ENCODE measurements at regions not wholly inside any gene's neighbourhood (a gene's known extent, or its start where the extent isn't known, plus 50 kb on each side); places are given as distances from the start of the nearest gene placed in this dataset.

DNA sequence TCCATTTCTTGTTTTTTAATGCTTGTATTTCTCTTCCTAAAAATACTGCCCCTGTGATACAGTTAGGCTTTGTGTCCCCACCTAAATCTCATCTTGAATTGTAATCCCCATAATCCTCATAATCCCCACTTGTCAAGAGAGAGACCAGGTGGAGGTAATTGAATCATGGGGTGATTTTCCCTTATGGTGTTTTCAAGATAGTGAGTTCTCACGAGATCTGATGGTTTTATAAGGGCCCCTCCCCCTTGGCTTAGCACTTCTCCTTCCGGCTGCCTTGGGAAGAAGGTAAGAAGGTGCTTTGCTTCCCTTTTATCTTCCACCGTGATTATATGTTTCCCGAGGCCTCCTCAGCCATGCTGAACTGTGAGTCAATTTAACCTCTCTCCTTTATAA lies 227.4 kb downstream of the MAN2A1 start:
- no peak for DNase-seq

DNA sequence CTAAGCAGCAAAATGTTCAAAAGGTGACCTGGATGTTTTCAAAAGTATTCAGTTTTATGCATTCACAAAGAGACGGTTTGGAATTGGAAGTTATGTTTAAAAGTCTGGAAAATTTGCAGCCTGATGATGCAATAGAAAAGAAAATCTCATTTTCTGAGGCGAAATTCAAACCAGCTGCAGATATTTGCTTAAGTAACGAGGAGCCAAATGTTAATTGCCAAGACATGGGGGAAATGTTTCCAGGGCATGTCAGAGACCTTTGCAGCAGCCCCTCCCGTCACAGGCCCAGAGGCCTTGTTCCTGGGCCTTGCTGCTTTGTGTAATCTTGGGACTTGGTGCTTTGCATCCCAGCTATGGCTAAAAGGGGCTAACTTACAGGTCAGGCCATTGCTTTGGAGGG lies 228.2 kb downstream of the MAN2A1 start:
- DNase-seq = no peak

DNA sequence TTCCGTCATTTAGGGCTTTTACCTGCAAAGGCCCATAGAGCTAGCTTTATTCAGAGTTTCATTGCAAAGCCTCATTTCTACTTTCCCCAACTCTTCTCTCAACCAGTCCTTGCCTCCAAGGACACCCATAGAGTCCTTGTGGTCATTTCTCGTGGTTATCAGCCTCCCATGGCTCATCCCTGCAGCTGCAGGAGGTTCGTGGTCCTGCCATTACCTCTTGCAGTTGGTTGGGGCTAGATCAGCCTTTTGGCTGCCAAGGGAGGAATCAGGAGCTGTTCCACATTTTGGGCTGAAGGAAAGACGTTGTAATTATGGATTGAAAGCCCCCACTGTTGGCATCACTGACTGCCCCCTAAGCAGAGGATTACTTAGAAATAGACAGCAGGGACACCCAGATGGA lies 231.0 kb downstream of the MAN2A1 start:
- no peak for DNase-seq

DNA sequence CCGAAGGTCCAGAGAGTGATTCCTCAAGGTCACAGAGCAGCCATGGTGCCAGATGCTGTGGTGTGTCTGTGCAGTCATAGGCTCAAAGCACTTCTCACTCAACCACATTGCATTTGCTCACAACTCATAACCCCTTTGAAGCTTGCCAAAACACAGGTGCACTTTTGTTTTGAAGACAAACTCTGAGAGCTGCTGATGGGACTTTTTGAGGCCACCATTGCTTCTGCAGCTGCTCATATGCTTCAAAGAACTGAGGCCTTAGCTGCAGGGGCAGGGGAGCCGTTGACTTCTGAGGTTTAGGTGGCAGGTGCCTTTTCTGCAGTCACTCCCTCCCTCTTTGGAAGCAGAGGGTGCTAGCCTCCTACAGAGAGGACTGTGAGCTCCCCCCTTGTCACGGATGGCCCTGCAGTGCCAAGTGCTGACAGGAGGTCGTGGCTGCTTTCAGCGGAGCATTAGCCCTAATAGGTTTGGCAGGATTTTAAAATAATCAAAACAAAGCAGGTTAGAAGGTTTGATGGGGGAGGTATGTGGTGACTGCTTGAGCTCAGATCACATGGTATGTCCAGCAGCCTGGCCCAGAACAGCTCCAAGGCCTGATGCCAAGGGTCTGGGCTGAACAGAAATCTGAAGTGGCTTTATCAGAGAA lies 232.1 kb downstream of the MAN2A1 start:
- peak; percentile 70 for DNase-seq

DNA sequence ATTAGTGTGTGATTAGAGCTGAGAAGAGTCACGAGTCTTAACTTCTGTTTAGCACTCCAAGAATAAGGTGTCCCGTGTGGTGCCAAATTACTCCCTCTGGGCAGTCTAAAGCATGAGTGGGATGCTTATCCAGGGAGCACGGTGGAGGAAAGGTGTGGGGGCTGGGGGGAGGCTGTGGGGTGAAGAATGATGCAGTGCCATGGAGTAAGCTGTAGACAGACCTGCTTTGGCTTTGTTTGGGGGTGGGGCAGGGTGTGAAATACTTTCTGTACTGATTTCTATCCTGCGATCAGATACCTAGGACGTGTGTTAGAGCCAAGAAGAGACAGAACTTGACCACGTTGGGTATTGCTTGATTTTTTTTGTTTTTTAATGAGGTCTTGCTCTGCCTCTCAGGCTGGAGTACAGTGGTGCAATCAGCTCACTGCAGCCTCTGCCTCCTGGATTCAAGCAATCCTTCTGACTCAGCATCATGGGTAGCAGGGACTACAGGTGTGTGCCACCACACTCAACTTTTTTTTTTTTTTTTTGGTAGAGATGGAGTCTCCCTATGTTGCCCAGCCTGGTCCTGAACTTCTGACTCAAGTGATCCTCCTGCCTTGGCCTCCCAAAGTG lies 232.8 kb downstream of the MAN2A1 start:
- DNase-seq = peak; percentile 32

DNA sequence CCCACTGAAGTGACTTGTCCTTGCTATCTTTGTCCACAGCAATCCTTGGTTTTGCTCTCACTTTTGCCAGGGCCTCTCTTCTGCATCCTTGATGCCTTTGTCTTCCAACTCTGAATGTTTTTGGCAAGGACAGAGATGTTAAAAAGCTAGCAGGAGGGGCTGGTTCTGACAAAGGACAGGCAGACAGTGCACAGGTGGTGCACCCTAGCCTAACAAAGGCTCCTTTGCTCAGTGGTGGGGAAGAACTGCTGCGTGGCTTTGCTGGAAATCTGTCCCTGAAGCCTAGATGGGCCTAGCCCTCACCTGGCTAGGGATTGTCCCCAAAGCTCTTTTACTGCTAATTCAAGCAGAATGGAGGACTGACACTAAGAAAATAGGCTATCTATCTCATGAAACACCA lies 233.5 kb downstream of the MAN2A1 start:
- DNase-seq = no peak

DNA sequence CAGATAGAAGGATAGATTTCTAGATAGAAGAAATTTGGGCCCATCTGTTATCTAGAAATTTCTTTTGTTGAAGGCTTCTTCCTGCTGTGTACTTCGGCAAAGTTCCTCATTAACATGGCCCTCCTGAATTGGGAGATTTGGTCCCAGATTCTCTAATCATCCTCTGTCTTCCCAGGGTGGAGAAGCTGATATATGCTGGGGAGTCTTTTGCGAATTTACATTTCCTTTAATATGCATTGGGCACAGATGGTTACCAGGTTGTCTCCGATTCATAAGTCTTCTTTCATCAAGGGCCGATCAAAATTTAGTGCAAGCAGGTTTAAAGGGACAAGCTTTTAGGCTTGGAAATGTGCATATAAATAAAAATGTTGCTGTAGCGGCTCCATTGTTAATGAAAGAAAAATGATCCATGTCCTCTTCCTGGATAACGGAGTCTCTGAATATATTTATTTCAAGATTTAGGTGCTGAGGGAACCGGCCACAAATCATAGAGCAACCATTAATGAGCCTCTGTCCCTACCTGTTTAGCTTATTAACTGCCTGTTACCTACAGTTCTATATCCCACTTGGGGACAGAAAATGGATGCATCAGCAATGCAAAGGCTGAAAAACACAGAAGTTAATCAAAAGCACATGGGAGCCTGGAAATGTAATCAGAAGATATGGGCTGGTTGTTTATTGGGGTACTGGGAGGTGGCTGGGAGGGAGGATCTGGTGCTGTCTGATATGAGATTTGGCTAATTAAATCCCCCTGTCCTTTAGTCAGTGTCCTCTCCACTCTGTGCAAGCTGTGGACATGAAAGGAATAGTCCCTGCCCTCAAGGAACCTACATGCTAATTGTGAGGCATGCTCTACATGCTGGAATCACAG lies 234.7 kb downstream of the MAN2A1 start:
- DNase-seq = no peak

DNA sequence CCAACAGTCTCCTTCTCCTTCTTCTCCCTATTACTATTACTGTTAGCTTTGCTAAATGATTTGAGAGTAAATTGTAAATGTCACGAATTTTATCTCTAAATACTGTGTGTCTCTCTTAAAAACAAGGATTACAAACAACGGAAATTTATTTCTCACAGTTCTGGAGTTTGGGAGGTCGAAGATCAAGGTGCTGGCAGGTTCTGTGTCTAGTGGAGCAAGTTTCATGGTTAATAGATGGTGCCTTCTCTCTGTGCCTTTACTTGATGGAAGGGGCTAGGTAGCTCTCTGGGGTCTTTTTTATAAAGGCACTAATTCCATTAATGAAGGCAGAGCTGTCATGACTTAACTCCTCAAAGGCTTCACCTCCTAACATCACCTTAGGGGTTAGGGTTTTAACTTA lies 237.9 kb downstream of the MAN2A1 start:
- DNase-seq = no peak

DNA sequence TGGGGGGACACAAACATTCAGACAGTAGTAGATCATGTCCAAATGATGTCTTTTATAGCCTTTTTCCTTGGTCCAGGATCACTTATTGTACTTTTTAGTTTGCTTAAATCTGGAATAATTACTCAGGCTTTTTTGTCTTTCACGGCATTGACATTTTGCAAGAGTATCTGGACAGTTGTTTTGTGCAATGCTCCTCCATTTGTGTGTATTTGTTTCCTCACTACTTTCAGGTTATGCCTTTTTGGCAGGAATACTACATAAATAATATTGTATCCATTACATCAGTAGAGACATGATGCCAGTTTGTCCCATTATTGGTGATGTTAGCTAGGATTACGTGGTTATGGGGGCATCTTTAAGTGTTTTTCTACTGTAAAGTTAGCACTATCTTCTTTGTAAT lies 238.3 kb downstream of the MAN2A1 start:
- no peak for DNase-seq

DNA sequence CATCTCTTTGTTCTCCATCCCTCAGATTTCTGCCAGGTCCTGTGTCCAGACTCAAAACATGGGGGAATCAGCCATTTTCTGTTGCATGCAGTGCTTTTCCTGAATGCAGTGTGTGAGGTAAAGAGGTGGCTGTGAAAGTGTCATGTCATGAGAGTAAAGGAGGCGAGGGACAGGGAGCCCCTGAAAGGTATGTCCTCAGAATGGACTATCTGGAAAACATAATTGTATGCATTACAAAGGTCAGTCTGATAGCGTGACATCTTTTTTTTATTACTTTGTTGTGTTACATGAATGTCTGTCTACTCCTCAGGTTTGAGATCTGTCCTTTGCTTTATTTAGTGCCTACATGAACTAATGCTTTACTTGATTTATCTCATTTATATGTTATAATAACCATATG lies 239.1 kb downstream of the MAN2A1 start:
- no peak for DNase-seq

DNA sequence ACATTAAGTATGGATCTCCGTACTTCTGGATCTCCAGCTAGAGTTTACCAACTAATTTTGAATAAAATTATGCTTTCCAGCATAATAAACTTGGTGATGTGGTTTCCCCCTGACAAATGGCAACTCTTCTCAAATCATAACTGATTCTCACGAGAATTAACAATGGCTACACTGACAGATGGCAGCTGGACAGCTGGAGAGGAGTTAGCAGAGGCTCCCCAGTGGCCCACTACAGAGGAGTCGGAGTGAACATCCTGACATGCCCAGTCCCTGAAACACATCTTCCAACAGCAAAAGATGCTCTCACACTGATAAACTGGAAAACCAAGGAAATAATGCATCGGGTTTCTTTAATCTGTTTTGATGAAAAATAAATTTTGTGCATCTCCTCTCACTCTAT lies 239.6 kb downstream of the MAN2A1 start:
- no peak for DNase-seq

DNA sequence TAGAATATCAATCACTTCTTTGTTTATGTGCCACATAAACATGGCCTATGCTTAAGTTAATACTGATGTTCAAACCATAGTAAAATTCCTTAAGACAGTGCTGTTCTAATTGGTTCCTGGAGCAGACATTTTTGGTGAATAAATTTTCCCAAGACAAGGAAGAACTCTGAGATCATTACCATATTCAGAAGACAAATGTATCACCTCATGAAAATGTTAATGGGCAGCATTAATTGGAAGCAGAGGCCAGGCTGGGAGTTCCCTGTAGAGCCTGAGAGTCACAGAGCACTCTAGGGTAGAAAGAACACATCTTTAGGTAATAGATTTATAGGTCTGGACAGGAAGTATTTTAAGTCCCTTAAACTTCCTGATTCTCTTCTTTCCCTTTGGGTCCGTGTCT lies 240.2 kb downstream of the MAN2A1 start:
- no peak for DNase-seq

DNA sequence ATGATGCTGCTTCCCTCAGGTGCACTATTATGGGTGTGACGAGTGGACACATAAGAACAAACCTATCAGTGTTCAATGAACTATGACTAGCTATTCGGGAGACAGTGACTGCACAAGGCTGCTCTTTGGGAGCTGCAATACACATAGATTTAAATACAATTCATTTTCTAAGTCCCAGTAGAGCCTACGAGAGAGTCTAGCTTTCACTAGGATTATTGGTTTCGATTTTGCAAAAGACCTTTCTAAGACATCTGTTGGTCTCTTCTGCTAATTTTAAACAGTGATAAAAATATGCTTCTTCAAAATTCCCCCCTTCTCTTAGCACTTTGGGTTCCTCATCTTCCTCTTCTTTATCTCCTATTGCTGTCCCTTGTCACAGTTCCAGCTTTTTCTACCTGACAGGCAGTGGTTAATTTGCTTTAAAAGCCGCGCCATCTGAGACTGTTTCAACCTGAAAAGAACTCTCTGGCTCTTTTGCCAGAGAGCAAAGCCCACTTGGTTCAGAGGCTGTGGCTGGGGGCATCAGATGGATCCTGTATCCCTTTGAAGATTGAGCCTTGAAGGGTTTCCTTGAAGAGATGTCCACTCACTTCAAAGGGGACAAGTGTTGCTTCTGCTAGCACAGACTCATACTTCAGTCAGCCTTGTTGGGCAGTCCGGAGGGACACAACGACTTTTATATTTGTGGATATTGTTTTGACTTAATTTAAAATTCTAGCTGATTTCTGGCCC lies 241.5 kb downstream of the MAN2A1 start:
- no peak for DNase-seq

DNA sequence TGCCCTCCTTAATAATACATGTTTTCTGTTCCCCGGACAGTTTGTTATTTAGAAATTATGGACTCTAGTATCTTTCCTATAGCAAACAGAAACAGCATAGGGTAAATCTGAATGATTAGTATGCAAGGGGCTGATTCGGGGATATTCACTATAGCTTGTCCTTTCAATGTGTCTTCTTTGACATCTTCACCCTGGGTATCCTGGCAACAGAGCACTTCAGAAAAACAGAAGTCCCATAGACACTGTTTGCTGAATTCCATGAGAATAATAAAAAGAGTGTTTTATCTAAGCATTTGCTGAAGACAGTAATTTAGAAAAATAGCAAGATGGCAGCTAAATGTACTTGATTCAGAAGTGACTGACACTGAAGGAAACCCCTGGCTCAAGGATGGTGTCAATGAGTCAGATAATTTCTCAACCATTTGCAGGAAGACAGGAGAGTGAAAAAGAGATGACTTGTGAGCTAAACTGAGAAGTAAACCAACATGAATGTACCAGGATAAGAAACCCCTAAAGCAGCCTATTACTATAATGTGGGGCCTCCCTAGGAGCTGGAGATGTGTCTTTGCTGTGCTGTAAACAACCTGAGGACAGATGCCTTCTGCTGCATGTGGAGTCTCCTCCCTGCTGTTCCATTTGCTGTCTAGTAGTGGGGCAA lies 246.2 kb downstream of the MAN2A1 start:
- no peak for DNase-seq

DNA sequence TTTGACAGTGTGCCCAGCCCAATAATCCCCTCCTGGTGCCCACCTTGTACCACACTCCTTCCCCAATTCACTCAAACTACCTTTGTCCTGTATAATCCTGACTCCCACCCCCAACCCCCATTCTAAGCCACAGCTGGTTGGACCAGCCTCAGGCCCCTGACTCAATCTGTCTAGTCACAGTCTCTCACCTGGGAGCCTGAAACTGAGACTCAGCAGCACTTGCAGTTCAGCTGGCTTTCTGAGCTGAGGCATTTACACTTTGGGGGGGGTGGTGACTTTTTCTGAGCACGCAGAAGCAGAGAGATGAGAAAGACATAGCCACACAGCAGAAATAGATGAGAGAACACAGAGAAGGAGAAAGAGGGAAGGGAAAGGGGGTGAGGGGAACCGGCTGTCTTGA lies 247.3 kb downstream of the MAN2A1 start:
- no peak for DNase-seq

DNA sequence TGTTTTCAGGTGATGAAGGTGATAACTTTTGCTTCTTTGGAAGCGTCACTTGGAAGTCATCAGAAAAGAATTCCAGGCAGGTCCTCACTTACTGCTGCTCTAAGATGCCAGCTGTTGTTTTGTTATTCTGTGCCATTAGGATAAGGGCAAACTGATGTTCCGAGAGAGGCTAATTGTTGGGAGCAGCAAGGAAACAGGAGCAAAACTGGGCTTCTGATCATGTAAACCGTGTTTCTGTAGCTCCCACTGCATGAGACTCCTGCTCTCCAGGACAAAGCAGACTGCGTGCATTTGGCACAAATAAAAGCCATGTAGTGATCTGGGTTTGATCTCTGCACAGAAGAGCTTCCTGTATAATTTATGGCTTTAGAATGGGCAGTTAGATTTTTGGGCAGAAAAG lies 248.2 kb downstream of the MAN2A1 start:
- DNase-seq = no peak

DNA sequence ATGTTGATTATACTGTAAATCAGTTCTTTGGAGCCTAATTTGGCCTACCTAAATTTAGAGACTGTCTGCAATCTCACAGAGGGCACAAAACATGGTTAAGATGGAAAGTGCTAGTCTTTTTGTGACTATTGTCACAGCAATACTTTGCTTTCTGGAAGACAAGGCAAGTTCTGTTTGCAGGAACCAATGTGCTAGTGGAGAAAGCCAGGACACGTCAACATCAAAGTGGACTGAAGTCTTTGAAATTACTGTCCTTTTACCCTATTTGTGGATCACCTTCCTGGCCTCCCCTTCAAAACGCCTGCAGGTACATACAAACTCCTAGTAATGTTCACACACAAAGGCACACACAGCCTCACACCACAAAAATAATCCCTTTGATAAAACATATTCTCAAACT lies 248.7 kb downstream of the MAN2A1 start:
- no peak for DNase-seq

DNA sequence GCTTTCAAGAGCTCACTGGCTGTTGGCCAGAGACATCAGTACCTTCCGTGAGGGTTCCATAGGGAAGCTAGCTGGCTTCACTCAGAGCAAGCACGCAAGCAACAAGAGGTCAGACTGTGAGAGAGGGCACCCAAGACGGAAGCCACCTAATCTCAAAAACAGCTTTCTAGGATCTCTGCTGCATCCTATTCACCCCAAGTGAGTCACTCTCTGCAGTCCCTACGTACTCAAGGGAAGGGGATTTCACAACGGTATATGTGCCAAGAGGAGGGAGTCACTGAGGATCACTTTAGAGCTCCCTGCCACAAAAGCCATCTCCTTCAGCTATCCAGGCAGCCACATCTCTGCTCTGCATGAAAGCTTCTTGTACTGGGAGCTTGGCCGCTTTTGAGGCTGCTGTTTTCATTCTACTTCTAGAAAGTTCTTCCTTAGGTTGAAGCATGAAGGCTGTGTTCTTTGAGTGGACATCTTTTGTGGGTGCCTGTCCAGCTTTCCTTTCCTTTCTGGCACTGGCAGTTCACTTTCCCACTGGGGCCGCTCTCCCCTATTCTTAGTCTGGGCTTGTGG lies 249.5 kb downstream of the MAN2A1 start:
- DNase-seq = no peak

DNA sequence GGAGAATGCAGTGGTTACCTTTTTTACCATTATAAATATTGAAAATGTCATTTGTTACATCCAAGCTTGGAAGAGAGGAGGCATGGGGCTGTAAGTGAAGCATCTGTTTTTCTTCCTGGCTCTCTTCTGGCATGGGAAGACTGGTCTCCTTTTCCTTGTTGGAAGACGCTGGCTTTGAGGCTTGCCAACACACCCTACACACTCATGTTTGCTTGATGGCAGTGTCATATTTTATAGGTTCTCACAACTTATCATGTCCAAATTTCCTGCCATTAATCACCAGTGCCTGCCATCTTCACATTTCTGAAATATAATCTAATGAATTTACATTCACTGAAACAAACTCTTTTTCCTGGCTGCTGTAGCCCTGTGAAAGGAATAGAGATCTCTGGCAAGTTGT lies 252.9 kb downstream of the MAN2A1 start:
- no peak for DNase-seq

DNA sequence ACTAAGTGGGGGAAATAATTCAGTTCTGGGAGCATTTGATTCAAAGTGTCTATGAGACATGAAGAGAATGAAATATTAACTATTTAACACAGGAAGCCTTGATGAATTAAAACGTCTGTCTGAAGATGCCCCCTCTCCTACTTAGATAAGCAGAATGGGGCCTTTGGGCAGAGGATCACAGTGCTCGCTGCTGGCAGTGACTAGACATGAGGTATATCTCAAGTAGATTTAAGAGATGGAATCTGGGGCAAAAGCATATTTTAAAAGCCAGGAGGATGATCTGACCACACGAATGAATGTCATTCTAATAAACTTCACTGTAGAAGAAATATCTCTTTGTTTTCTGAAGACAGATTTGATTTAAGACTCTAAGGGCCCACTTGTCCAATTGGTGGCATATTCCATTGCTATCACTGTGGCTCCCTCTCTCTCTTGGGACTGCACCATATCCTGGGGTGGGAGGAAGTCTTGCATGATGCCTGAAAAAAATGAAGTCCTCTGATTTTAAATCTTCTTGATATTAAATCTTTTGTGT lies 254.0 kb downstream of the MAN2A1 start:
- no peak for DNase-seq

DNA sequence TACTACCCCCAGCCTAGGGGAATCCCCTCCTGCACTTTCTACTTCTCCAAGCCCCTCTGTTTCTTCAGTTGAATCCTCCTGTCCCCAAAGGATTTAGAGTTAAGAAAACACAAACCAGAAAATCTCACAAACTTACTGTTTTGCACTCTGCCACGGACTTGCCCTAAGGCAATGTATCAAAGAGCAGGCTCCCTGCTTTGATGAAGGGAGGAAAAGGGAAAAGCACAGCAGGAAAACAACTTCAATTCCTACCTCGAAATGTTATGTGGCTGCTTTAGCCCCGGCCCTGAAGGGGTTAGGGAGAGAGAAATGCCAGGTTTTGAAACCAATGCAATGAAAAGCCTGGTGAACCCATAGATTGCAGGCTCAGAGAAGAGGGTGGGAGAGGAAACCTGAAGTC lies 254.7 kb downstream of the MAN2A1 start:
- DNase-seq = no peak

DNA sequence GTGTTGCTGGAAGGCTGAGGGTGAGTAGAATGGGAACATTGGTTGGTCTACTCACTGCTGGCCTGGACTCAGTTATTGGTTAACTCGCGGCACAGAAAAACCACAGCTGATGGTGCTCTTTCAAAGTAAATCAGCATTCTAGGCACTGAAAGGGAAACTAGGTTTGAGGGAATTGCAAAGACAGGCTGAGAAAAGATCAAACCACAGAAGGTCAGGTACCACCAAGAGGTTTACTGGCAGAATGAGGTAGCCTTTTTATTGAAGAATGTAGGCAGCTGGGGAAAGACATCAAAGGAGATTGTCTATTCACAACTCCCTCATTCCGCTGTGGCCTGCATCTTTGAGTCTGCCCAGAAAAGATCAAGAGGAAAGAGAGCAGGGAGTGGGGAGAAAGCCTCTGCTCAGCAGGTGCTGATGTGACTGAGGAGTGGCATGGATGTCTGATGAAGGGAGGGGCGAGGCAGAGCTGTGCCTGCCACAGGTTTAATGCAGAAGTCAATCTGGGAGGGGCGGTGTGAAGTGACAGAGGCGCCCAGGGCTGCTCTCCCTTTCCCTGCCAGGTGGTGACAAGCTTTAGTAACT lies 255.5 kb downstream of the MAN2A1 start:
- DNase-seq = no peak
